Natural killer cell (primary cell): ENCODE measurements at regions not wholly inside any gene's neighbourhood (a gene's known extent, or its start where the extent isn't known, plus 50 kb on each side); places are given as distances from the start of the nearest gene placed in this dataset.
A peak's percentile ranks its signal among the peaks of the same experiment; 100 is the strongest.

Experiments
- ATAC-seq, 3 donors: fragments of 150-1000 bp in 2 of 3; fragments of 200-7000 bp in 1 of 3; cut with Tn5 transposase; 1 replicate in 1 of 3; 2 replicates in 2 of 3; pipeline ENCODE4 v1.10.0; 2021; ENCODE audit warnings: mild to moderate bottlenecking in 2 of 3, moderate library complexity in 2 of 3
- DNase-seq, 2 donors: peaks; one replicate each; pipeline versions ENCODE4 v3.0.0 to v3.0.0-alpha.2; 2013 to 2021; ENCODE audit warnings: mixed read lengths in 1 of 2
- H3K27ac ChIP-seq: one replicate; pipeline ENCODE4 v1.5.1; 2013; ENCODE audit warnings: mild to moderate bottlenecking, low read length
- H3K27me3 ChIP-seq: one replicate; pipeline ENCODE4 v1.6.1; 2013; ENCODE audit warnings: low read length; ENCODE audit not compliant: control insufficient read depth, insufficient read depth
- H3K36me3 ChIP-seq: one replicate; pipeline ENCODE4 v1.6.1; 2013; ENCODE audit warnings: low read length; ENCODE audit not compliant: control insufficient read depth, insufficient read depth
- H3K4me1 ChIP-seq: one replicate; pipeline ENCODE4 v1.6.1; 2013; ENCODE audit warnings: low read length; ENCODE audit not compliant: control insufficient read depth, insufficient read depth
- H3K4me3 ChIP-seq: one replicate; pipeline ENCODE4 v1.5.1; 2013; ENCODE audit warnings: low read length
- H3K9me3 ChIP-seq: one replicate; pipeline ENCODE4 v1.6.1; 2013; ENCODE audit warnings: low read length; ENCODE audit not compliant: control insufficient read depth, insufficient read depth
- H3K27ac Mint-ChIP-seq, 2 donors: one replicate each; pipeline ENCODE4 v1.8.0; 2022; ENCODE audit warnings: mild to moderate bottlenecking in 2 of 2, mixed read lengths in 2 of 2, moderate library complexity in 1 of 2
- H3K27me3 Mint-ChIP-seq, 2 donors: one replicate each; pipeline ENCODE4 v1.8.0; 2022; ENCODE audit warnings: low read depth in 2 of 2, mixed read lengths in 2 of 2
- H3K36me3 Mint-ChIP-seq: one replicate; pipeline ENCODE4 v1.8.0; 2022; ENCODE audit warnings: mixed read lengths
- H3K4me1 Mint-ChIP-seq, 2 donors: one replicate each; pipeline ENCODE4 v1.8.0; 2022; ENCODE audit warnings: mixed read lengths in 2 of 2
- H3K4me3 Mint-ChIP-seq: one replicate; pipeline ENCODE4 v1.8.0; 2022; ENCODE audit warnings: mild to moderate bottlenecking, moderate library complexity, mixed read lengths
- H3K9me3 Mint-ChIP-seq, 2 donors: one replicate each; pipeline ENCODE4 v1.8.0; 2022; ENCODE audit warnings: mixed read lengths in 2 of 2
- WGBS: methylation state at CpG from one replicate; pipeline ENCODE4 v1.1.7; 2013; ENCODE audit warnings: missing lambda C conversion rate; ENCODE audit not compliant: insufficient coverage; 5-methylcytosine and 5-hydroxymethylcytosine counted together
- intact Hi-C: fragments of 100-400 bp; cut with micrococcal nuclease; formaldehyde crosslinking; loops from one replicate; pipeline ENCODE4 v1.14.2; 2022
- TF ChIP-seq, protein P1 (sequence below): fragments of 200-600 bp; IDR thresholded peaks from one replicate; pipeline ENCODE4 v1.8.0; 2022; ENCODE audit warnings: antibody characterized with exemption

DNA sequence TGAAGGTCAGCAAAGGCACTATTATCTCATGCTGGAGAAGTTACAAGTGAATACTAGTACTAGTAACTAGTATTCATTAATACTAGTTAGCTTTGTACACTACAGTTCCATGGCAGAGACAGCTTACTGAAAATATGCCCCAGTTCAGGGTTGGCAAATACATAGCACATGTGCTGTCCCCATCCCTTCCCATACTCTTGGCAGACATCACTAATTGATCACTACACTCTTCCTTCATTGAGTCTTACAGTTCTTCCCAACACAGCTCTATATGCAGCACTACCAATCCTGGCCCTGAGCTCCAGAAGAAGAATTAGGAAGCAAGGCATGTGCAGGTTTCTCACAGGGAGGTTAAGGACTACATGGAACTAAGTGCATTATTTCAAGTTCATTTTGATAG, 168.3 kb upstream of the EEA1 start:
- H3K27me3 ChIP-seq = no peaks in the 10 kb centered on the region
- Mint-ChIP-seq H3K27ac (no peak overlapping the region), H3K27me3 (no peaks in the 10 kb centered on the region), H3K4me1 (peaks cover 7 to 13% of the 10 kb centered on the region in 2 donors), H3K4me3 (no peak overlapping the region), H3K9me3 (no peaks in the 10 kb centered on the region), H3K36me3 (no peaks in the 10 kb centered on the region)
- no peaks in the 10 kb centered on the region for H3K36me3 ChIP-seq
- H3K4me3 ChIP-seq = no peak overlapping the region
- peaks cover 3% of the 10 kb centered on the region for H3K4me1 ChIP-seq
- intact Hi-C loops = no loop called here
- ATAC-seq (no peak), DNase-seq (no peak)
- no peak overlapping the region for H3K27ac ChIP-seq
- H3K9me3 ChIP-seq = no peaks in the 10 kb centered on the region
- TF ChIP-seq, protein P1, sequence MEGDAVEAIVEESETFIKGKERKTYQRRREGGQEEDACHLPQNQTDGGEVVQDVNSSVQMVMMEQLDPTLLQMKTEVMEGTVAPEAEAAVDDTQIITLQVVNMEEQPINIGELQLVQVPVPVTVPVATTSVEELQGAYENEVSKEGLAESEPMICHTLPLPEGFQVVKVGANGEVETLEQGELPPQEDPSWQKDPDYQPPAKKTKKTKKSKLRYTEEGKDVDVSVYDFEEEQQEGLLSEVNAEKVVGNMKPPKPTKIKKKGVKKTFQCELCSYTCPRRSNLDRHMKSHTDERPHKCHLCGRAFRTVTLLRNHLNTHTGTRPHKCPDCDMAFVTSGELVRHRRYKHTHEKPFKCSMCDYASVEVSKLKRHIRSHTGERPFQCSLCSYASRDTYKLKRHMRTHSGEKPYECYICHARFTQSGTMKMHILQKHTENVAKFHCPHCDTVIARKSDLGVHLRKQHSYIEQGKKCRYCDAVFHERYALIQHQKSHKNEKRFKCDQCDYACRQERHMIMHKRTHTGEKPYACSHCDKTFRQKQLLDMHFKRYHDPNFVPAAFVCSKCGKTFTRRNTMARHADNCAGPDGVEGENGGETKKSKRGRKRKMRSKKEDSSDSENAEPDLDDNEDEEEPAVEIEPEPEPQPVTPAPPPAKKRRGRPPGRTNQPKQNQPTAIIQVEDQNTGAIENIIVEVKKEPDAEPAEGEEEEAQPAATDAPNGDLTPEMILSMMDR = no peak

DNA sequence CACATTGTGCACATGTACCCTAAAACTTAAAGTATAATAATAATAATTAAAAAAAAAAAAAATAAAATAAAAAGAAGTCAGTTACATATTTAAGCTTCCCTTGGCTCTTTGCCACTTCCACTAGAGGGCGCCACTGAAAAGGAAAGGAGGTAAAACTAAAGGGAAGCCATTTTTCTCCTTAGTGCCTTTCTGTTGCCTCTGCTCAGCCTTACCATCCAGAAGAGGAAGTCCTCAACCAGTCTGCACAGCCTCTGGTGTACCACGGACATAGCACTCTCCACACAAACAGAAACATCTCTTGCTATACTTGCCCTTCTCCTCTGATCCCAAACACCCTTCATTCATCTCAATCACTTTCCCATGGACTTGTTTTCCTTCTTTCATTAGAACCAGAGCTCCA, 169.0 kb upstream of the EEA1 start:
- Histone ChIP-seq H3K4me1 (peaks cover 3% of the 10 kb centered on the region), H3K36me3 (no peaks in the 10 kb centered on the region), H3K27me3 (no peaks in the 10 kb centered on the region), H3K4me3 (no peak overlapping the region), H3K27ac (no peak overlapping the region), H3K9me3 (no peaks in the 10 kb centered on the region)
- Mint-ChIP-seq H3K27me3 (no peaks in the 10 kb centered on the region), H3K27ac (peak overlapping the region in 1 of 2 donors; percentile 2), H3K36me3 (no peaks in the 10 kb centered on the region), H3K4me3 (no peak overlapping the region), H3K9me3 (no peaks in the 10 kb centered on the region), H3K4me1 (peaks cover 7 to 13% of the 10 kb centered on the region in 2 donors)
- DNase-seq (peak; percentile 23 to 81), ATAC-seq (peak; percentile 80 to 90 (median 84))
- TF ChIP-seq, protein P1 = peak; percentile 73
- intact Hi-C loops = loop anchor here (2.0 kb wide), 1 partner anchor 299 kb away; no protein-coding TSS in a partner anchor
- 11% methylated on average over 2 of the region's 2 CpGs for WGBS

DNA sequence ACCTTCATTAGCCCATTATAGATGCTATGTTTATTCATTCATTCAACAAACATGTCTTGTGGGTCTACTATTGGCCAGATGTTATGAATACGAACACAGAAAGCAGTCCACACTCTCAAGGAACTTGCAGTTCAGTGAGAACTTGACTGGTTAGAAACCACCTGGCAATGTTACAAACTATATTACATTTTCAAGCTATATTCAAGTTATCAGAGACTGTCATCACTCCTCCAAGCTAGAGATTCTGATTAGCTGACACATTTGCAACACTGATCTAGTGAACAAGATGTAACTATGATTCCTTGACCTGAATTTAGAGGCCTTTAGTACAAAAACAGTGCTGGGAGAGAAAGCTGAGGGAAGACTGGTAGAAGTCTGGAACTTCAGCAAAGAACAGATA, 170.7 kb upstream of the EEA1 start:
- TF ChIP-seq, protein P1 = no peak
- intact Hi-C loops = loop anchor here (2.0 kb wide), 1 partner anchor 297 kb away; no protein-coding TSS in a partner anchor
- H3K4me1 Mint-ChIP-seq = peaks cover 7 to 13% of the 10 kb centered on the region in 2 donors
- H3K27ac Mint-ChIP-seq = no peak overlapping the region
- Histone ChIP-seq H3K4me1 (peaks cover 3% of the 10 kb centered on the region), H3K27ac (no peak overlapping the region), H3K4me3 (no peak overlapping the region), H3K9me3 (no peaks in the 10 kb centered on the region), H3K36me3 (no peaks in the 10 kb centered on the region), H3K27me3 (no peaks in the 10 kb centered on the region)
- 82% methylated on average over 1 of the region's 1 CpG for WGBS
- H3K27me3 Mint-ChIP-seq = no peaks in the 10 kb centered on the region
- H3K4me3 Mint-ChIP-seq = no peak overlapping the region
- H3K9me3 Mint-ChIP-seq = no peaks in the 10 kb centered on the region
- ATAC-seq = no peak
- DNase-seq = no peak
- no peaks in the 10 kb centered on the region for H3K36me3 Mint-ChIP-seq

DNA sequence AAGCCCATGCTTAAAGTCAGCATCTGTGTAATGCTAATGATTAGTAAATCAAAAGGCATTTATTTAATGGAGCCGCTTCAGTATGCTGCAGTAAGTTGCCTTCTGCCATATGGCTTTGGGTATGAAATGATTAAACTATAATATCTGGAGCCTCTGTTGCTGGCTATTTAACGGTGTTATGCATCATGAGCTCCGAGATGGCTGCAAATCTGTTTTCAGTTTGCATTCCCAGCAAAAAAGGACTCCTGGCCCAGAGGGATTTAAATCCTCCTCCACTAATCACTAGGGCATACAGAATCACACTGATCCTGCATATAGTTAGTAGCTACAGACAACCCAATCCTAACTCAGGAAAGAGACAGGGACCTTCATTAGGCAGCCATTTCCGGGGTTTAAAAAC, 171.5 kb upstream of the EEA1 start:
- H3K9me3 Mint-ChIP-seq = no peaks in the 10 kb centered on the region
- no peak for ATAC-seq
- TF ChIP-seq, protein P1 = no peak
- H3K27me3 ChIP-seq = no peaks in the 10 kb centered on the region
- 94% methylated on average over 4 of the region's 4 CpGs for WGBS
- H3K4me1 Mint-ChIP-seq = peaks cover 7% of the 10 kb centered on the region in 2 donors
- no peaks in the 10 kb centered on the region for H3K36me3 Mint-ChIP-seq
- intact Hi-C loops = no loop called here
- DNase-seq = no peak
- H3K27ac Mint-ChIP-seq = no peak overlapping the region
- no peaks in the 10 kb centered on the region for H3K9me3 ChIP-seq
- no peak overlapping the region for H3K27ac ChIP-seq
- H3K27me3 Mint-ChIP-seq = no peaks in the 10 kb centered on the region
- H3K36me3 ChIP-seq = no peaks in the 10 kb centered on the region
- H3K4me1 ChIP-seq = no peaks in the 10 kb centered on the region
- H3K4me3 Mint-ChIP-seq = no peak overlapping the region
- H3K4me3 ChIP-seq = no peak overlapping the region
